DOHH2 (cell line): ENCODE measurements at regions not wholly inside any gene's neighbourhood (a gene's known extent, or its start where the extent isn't known, plus 50 kb on each side); places are given as distances from the start of the nearest gene placed in this dataset.

Experiments
- H3F3A ChIP-seq: fragments of 200-600 bp; sonication (generic), shearing (Covaris generic); 2 replicates; pipeline ENCODE4 v1.6.0; 2016; ENCODE audit warnings: antibody characterized with exemption, mild to moderate bottlenecking; ENCODE audit not compliant: control insufficient read depth, insufficient read depth
- H3K27ac ChIP-seq: fragments of 200-600 bp; sonication (generic); 2 replicates; pipeline ENCODE4 v1.5.1; 2014; ENCODE audit warnings: low read depth, mild to moderate bottlenecking, low read length, moderate library complexity
- H3K27me3 ChIP-seq: fragments of 200-600 bp; sonication (generic); 2 replicates; pipeline ENCODE4 v1.6.1; 2014; ENCODE audit warnings: mild to moderate bottlenecking, low read length, mixed read lengths; ENCODE audit not compliant: control insufficient read depth
- H3K36me3 ChIP-seq: fragments of 200-600 bp; sonication (generic); 2 replicates; pipeline ENCODE4 v1.6.1; 2014; ENCODE audit warnings: mild to moderate bottlenecking, low read length, moderate library complexity, mixed read lengths; ENCODE audit not compliant: control insufficient read depth
- H3K4me1 ChIP-seq: fragments of 200-600 bp; sonication (generic); 2 replicates; pipeline ENCODE4 v1.6.1; 2014; ENCODE audit warnings: mild to moderate bottlenecking, low read length, mixed read lengths; ENCODE audit not compliant: control insufficient read depth
- H3K4me2 ChIP-seq: fragments of 200-600 bp; sonication (generic); 2 replicates; pipeline ENCODE4 v1.6.0; 2014; ENCODE audit warnings: mild to moderate bottlenecking, low read length, moderate library complexity
- H3K4me3 ChIP-seq: fragments of 200-600 bp; sonication (generic); 2 replicates; pipeline ENCODE4 v1.5.1; 2014; ENCODE audit warnings: mild to moderate bottlenecking, low read length, mixed read lengths
- H3K79me2 ChIP-seq: fragments of 200-600 bp; sonication (generic); 2 replicates; pipeline ENCODE4 v1.6.1; 2014; ENCODE audit warnings: mild to moderate bottlenecking, low read length, mixed read lengths; ENCODE audit not compliant: control insufficient read depth
- H3K9me2 ChIP-seq: fragments of 200-600 bp; sonication (generic); replicated peaks from 2 replicates; pipeline ENCODE4 v1.6.1; 2014; ENCODE audit warnings: mild to moderate bottlenecking, low read length, mixed read lengths; ENCODE audit not compliant: control insufficient read depth
- H3K9me3 ChIP-seq: fragments of 200-600 bp; sonication (generic); 2 replicates; pipeline ENCODE4 v1.6.1; 2014; ENCODE audit warnings: antibody characterized with exemption, low read length, mixed read lengths; ENCODE audit not compliant: control insufficient read depth, insufficient read depth
- H4K20me1 ChIP-seq: fragments of 200-600 bp; sonication (generic); 2 replicates; pipeline ENCODE4 v1.6.0; 2014; ENCODE audit warnings: low read depth, mild to moderate bottlenecking, antibody characterized with exemption, low read length, moderate library complexity; ENCODE audit not compliant: control insufficient read depth, insufficient read depth
- EZH2phosphoT487 ChIP-seq: fragments of 200-600 bp; sonication (generic); IDR thresholded peaks from 2 replicates; pipeline ENCODE4 v1.6.1; 2017; ENCODE audit warnings: borderline replicate concordance, mild to moderate bottlenecking, antibody characterized with exemption, low read length, moderate library complexity, mixed read lengths
- TF ChIP-seq, protein P1 (sequence below): fragments of 200-600 bp; sonication (generic); IDR thresholded peaks from one replicate; pipeline ENCODE4 v1.5.1; 2014; ENCODE audit warnings: antibody characterized with exemption, mild to moderate bottlenecking, low read depth, low read length; ENCODE audit not compliant: poor library complexity, severe bottlenecking

DNA sequence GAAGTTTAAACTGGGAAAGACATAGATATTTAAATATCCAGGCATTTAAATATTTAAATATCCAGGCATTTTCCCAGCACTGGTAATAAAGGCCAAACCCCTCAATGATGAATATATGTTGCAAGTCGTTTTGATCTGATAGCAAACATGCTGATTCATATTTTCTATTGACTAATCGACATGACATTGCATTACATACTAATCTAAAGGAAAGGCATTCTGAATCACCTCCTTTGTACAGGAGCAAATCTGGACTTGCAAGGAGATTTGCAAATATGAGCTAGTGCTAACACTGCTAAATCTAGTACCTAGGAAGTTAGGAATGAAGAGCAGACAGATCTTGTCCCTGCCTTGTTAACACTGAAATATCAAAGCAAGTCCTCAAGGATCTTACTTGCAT, 207.3 kb downstream of the SLC7A11 start:
- Histone ChIP-seq H3F3A (no peaks in the 10 kb centered on the region), H3K36me3 (no peaks in the 10 kb centered on the region), H3K27ac (no peak overlapping the region), H3K9me2 (no peaks in the 10 kb centered on the region), H3K4me1 (peaks cover 12% of the 10 kb centered on the region), H3K27me3 (no peaks in the 10 kb centered on the region), H4K20me1 (no peaks in the 10 kb centered on the region), H3K4me2 (no peak overlapping the region), H3K9me3 (no peaks in the 10 kb centered on the region), H3K79me2 (no peaks in the 10 kb centered on the region), H3K4me3 (no peak overlapping the region)
- TF ChIP-seq, protein P1, sequence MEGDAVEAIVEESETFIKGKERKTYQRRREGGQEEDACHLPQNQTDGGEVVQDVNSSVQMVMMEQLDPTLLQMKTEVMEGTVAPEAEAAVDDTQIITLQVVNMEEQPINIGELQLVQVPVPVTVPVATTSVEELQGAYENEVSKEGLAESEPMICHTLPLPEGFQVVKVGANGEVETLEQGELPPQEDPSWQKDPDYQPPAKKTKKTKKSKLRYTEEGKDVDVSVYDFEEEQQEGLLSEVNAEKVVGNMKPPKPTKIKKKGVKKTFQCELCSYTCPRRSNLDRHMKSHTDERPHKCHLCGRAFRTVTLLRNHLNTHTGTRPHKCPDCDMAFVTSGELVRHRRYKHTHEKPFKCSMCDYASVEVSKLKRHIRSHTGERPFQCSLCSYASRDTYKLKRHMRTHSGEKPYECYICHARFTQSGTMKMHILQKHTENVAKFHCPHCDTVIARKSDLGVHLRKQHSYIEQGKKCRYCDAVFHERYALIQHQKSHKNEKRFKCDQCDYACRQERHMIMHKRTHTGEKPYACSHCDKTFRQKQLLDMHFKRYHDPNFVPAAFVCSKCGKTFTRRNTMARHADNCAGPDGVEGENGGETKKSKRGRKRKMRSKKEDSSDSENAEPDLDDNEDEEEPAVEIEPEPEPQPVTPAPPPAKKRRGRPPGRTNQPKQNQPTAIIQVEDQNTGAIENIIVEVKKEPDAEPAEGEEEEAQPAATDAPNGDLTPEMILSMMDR, result no peak
- no peak for TF ChIP-seq EZH2phosphoT487

DNA sequence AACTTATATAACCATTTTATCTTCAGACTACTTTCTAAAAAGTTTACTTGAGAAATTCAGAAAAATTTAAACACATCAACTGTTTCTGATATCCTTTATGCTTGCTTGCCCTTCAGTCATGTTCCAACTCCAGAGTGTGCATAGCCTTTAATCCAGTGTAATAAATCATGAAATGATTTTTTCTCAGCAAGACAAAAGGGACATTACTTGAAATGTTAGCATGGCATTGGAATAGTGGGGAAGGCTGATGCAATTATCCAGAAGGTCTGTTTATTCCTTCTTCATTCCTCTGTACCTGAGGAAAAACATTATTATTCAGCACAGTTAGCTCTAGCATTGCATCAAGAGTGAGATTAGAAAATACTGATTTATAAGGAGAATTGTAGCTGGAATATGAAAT, 209.9 kb downstream of the SLC7A11 start:
- H3K4me2 ChIP-seq, result no peak overlapping the region
- H3K9me2 ChIP-seq, result no peaks in the 10 kb centered on the region
- H3K9me3 ChIP-seq, result no peaks in the 10 kb centered on the region
- no peaks in the 10 kb centered on the region for H3F3A ChIP-seq
- no peak overlapping the region for H3K27ac ChIP-seq
- no peaks in the 10 kb centered on the region for H4K20me1 ChIP-seq
- no peak overlapping the region for H3K4me3 ChIP-seq
- peaks cover 12% of the 10 kb centered on the region for H3K4me1 ChIP-seq
- H3K36me3 ChIP-seq, result no peaks in the 10 kb centered on the region
- H3K79me2 ChIP-seq, result no peaks in the 10 kb centered on the region
- no peaks in the 10 kb centered on the region for H3K27me3 ChIP-seq
- TF ChIP-seq, protein P1, result no peak
- TF ChIP-seq EZH2phosphoT487, result no peak

DNA sequence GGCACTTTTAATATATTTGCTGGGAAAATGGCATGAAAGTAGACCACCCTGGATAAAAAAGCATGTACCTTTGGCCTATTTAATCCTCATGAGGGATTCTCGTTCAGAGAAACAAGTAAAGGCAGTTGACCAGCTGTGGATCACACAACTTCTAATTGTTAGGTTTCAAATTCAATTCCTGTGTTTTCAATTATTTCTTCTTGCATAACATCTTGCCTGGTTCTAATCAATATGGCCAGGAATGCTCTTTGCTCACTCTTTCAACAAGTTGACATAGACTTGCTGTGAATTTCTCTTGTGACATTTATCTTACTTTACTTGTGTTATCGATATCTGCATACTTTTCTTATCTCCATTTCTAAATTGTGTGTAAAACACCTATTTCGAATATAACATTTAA, 211.8 kb downstream of the SLC7A11 start:
- no peaks in the 10 kb centered on the region for H4K20me1 ChIP-seq
- H3K79me2 ChIP-seq, result no peaks in the 10 kb centered on the region
- no peak overlapping the region for H3K4me3 ChIP-seq
- H3F3A ChIP-seq, result no peaks in the 10 kb centered on the region
- H3K4me2 ChIP-seq, result no peak overlapping the region
- peaks cover 5% of the 10 kb centered on the region for H3K4me1 ChIP-seq
- TF ChIP-seq, protein P1, result no peak
- TF ChIP-seq EZH2phosphoT487, result no peak
- H3K9me3 ChIP-seq, result no peaks in the 10 kb centered on the region
- no peaks in the 10 kb centered on the region for H3K36me3 ChIP-seq
- no peaks in the 10 kb centered on the region for H3K27me3 ChIP-seq
- no peaks in the 10 kb centered on the region for H3K9me2 ChIP-seq
- no peak overlapping the region for H3K27ac ChIP-seq

DNA sequence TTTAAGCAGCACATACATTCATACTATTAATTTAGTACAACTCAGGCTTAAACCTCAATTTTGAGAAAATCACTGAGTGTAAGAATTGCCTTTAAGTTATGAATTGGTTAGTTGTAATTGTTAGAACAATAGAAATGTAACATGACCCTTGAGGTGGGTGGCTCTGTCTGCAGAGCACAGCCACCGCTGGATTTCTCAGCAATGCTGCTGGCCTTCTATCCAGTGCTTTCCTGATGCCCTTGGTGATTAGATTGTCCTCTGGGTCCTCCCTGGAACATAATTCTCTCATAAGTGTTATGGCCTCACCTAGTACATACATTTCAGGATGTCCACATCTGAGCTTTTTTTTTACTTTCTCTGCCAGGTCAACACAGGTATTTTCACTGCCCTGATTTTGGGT, 213.2 kb downstream of the SLC7A11 start:
- no peak overlapping the region for H3K4me3 ChIP-seq
- no peaks in the 10 kb centered on the region for H3K27me3 ChIP-seq
- no peaks in the 10 kb centered on the region for H3K4me1 ChIP-seq
- no peaks in the 10 kb centered on the region for H3K9me3 ChIP-seq
- no peak overlapping the region for H3K27ac ChIP-seq
- H3K4me2 ChIP-seq, result no peak overlapping the region
- no peaks in the 10 kb centered on the region for H3K36me3 ChIP-seq
- H4K20me1 ChIP-seq, result no peaks in the 10 kb centered on the region
- no peaks in the 10 kb centered on the region for H3K9me2 ChIP-seq
- TF ChIP-seq, protein P1, result no peak
- no peak for TF ChIP-seq EZH2phosphoT487
- no peaks in the 10 kb centered on the region for H3K79me2 ChIP-seq
- no peaks in the 10 kb centered on the region for H3F3A ChIP-seq
